NT2/D1 (cell line): ENCODE measurements at regions not wholly inside any gene's neighbourhood (a gene's known extent, or its start where the extent isn't known, plus 50 kb on each side); places are given as distances from the start of the nearest gene placed in this dataset.

ENCODE experiments used
- YY1 ChIP-seq: IDR thresholded peaks from 2 replicates; pipeline ENCODE4 v1.6.1; 2011; ENCODE audit not compliant: insufficient read length, insufficient read depth
- ZNF274 ChIP-seq: IDR thresholded peaks from 2 replicates; pipeline ENCODE4 v1.6.1; 2011; ENCODE audit warnings: mild to moderate bottlenecking, low read depth, low read length

GRCh38 chr10:61294131-61294530 is 159.1 kb downstream of the TMEM26 start:
- TF ChIP-seq ZNF274, result no peak
- TF ChIP-seq YY1, result no peak
